ENCODE measurements at regions not wholly inside any gene's neighbourhood (a gene's known extent, or its start where the extent isn't known, plus 50 kb on each side); places are given as distances from the start of the nearest gene placed in this dataset.

DNA sequence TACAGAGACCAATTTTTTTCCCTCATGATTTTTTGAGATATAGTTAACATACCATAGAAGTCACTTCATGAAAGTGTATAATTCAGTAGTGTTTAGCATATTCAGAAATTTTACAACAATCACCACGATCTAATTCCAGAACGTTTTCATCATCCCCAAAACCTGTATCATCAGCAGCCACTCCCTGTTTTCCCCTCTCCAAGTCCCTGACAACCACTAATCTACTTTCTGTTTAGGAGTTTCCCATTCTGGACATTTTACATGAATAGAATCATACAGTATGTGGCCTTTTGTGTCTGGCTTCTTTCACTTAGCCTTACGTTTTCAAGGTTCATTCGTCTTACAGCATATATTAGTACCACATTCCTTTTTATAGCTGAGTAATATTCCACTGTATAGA is 204.2 kb upstream of the PLD5 start:
- in situ Hi-C loops (cut with MboI): no loop called here
- FAIRE-seq (no peak), ATAC-seq (no peak)

DNA sequence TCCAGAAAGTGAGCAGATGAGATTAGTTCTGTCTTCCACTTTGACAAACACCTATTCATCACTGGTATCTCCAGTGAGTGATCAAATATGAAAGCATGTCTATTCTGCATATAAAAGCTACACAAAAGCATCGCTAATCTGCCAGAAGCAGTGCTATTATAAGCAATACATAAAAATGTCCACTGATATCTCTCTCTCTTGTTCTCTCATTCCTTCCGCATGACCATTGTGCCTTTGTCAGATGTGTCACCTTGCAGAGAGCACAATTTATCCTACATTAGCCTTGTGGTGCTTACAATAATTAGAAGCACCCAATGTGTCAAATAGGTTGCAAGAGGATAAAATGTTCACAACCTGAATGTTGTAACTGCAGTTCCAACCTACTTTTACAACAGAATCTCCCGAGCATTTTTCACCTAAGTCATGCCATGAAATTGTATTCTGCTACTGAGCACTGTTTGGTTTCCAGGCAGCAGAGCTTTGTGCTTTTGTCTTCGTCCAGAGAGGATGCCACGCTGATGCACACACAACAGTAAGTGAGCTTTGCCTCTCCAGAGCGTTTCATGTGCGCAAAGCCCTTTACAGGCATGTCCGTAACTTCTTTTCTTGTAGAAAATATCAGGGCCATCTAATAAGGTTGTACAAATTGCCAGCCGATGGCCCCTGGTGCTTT is 198.7 kb upstream of the PLD5 start:
- Histone ChIP-seq H3K27me3 (ENCODE audit: control insufficient read depth in 2 of 2, insufficient read depth in 2 of 2, low read length in 2 of 2) (no peaks in the 10 kb centered on the region), H3K79me2 (ENCODE audit: control insufficient read depth, insufficient read depth, low read length) (no peaks in the 10 kb centered on the region), H3K4me3 (no peak overlapping the region), H4K20me1 (replicated peaks; ENCODE audit: control insufficient read depth, insufficient read depth, low read length) (no peaks in the 10 kb centered on the region), H3K9ac (ENCODE audit: insufficient read depth in 1 of 2, low read depth in 2 of 2, low read length in 2 of 2) (no peak overlapping the region), H3K4me1 (replicated peaks in 1 of 2; ENCODE audit: control insufficient read depth in 2 of 2, insufficient read depth in 2 of 2, low read length in 2 of 2) (no peaks in the 10 kb centered on the region), H3K4me2 (ENCODE audit: insufficient read depth, low read length) (no peak overlapping the region), H3K27ac (ENCODE audit: extremely low read depth, low read depth, low read length) (no peak overlapping the region), H3K9me3 (replicated peaks; ENCODE audit: control insufficient read depth, insufficient read depth, low read depth, low read length) (no peaks in the 10 kb centered on the region), H3K9me1 (ENCODE audit: control insufficient read depth, insufficient read depth, low read length) (no peaks in the 10 kb centered on the region), H2AFZ (ENCODE audit: low read depth, low read length) (no peak overlapping the region), H3K36me3 (ENCODE audit: control insufficient read depth, insufficient read depth, low read length) (no peaks in the 10 kb centered on the region)
- ChIA-PET CTCF (ENCODE audit: low intra/inter-chr PET ratio) (no interaction called here), POLR2A (no interaction called here)
- no peak for TF ChIP-seq MAFG (tag; conservative IDR thresholded peaks at IDR 0.05)
- no peak for TF ChIP-seq SRSF1 (IDR thresholded peaks at IDR 0.05; ENCODE audit: low read depth, low read length)
- TF ChIP-seq ZNF175 (CRISPR knock-in tag; IDR thresholded peaks at IDR 0.05; ENCODE audit: low read depth): no peak
- TF ChIP-seq HDAC1 (IDR thresholded peaks at IDR 0.05): no peak
- TF ChIP-seq PTBP1 (IDR thresholded peaks at IDR 0.05; ENCODE audit: low read depth, low read length): no peak
- no peak for TF ChIP-seq ZNF431 (CRISPR knock-in tag; IDR thresholded peaks at IDR 0.05)
- no peak for TF ChIP-seq ZZZ3 (IDR thresholded peaks at IDR 0.05)
- TF ChIP-seq CEBPG (CRISPR knock-in tag; IDR thresholded peaks at IDR 0.05): no peak
- TF ChIP-seq CEBPG (tag; conservative IDR thresholded peaks at IDR 0.05 in 1 of 2, IDR thresholded peaks at IDR 0.05 in 1 of 2): no peak
- TF ChIP-seq ESRRB (CRISPR knock-in tag; IDR thresholded peaks at IDR 0.05; ENCODE audit: borderline replicate concordance): no peak
- TF ChIP-seq ZNF316 (IDR thresholded peaks at IDR 0.05): no peak
- TF ChIP-seq MAFF (IDR thresholded peaks at IDR 0.05; ENCODE audit: low read length): no peak
- no peak for TF ChIP-seq SRSF9 (IDR thresholded peaks at IDR 0.05; ENCODE audit: borderline replicate concordance, low read depth, low read length)
- TF ChIP-seq OTX1 (CRISPR knock-in tag; IDR thresholded peaks at IDR 0.05): no peak
- no peak for TF ChIP-seq C11orf30 (IDR thresholded peaks at IDR 0.05; ENCODE audit: low read depth)
- DNase-seq (ENCODE audit: extremely low read depth in 1 of 4, low spot score in 3 of 4) (no peak), ATAC-seq (no peak), FAIRE-seq (no peak)
- no TSS peak for BruUV-seq (replicated peaks)
- under 1% methylated on average over 9 of the region's 9 CpGs for WGBS (ENCODE audit: insufficient coverage, low coverage, missing lambda C conversion rate)
- intact Hi-C loops (cut with micrococcal nuclease) (no loop called here), in situ Hi-C loops (cut with MboI) (no loop called here)

More for the DNA sequence above, 204.2 kb upstream of the PLD5 start:
- ChIA-PET POLR2A (no interaction called here), CTCF (ENCODE audit: low intra/inter-chr PET ratio) (no interaction called here)
- 0% methylated on average over 4 of the region's 4 CpGs for WGBS (ENCODE audit: insufficient coverage, low coverage, missing lambda C conversion rate)
- Histone ChIP-seq H3K27me3 (ENCODE audit: control insufficient read depth in 2 of 2, insufficient read depth in 2 of 2, low read length in 2 of 2) (no peaks in the 10 kb centered on the region), H3K36me3 (ENCODE audit: control insufficient read depth, insufficient read depth, low read length) (no peaks in the 10 kb centered on the region), H3K9ac (ENCODE audit: insufficient read depth in 1 of 2, low read depth in 2 of 2, low read length in 2 of 2) (no peak overlapping the region), H3K4me1 (replicated peaks in 1 of 2; ENCODE audit: control insufficient read depth in 2 of 2, insufficient read depth in 2 of 2, low read length in 2 of 2) (no peaks in the 10 kb centered on the region), H3K27ac (ENCODE audit: extremely low read depth, low read depth, low read length) (no peak overlapping the region), H2AFZ (ENCODE audit: low read depth, low read length) (no peak overlapping the region), H3K4me3 (no peak overlapping the region), H3K9me1 (ENCODE audit: control insufficient read depth, insufficient read depth, low read length) (no peaks in the 10 kb centered on the region), H3K79me2 (ENCODE audit: control insufficient read depth, insufficient read depth, low read length) (no peaks in the 10 kb centered on the region), H3K4me2 (ENCODE audit: insufficient read depth, low read length) (no peak overlapping the region), H3K9me3 (replicated peaks; ENCODE audit: control insufficient read depth, insufficient read depth, low read depth, low read length) (no peaks in the 10 kb centered on the region), H4K20me1 (replicated peaks; ENCODE audit: control insufficient read depth, insufficient read depth, low read length) (no peaks in the 10 kb centered on the region)
- BruUV-seq (replicated peaks): no TSS peak
- DNase-seq (ENCODE audit: extremely low read depth in 1 of 4, low spot score in 3 of 4): no peak
- no peak for TF ChIP-seq ZEB2 (IDR thresholded peaks at IDR 0.05)
- intact Hi-C loops (cut with micrococcal nuclease): no loop called here

Measured in K562 (cell line).